Stimulated activated memory B cell treated with anti-CD40 and anti-IgM and Interleukin-4, amounts not matched to agents 10 μg/mL and 1 μg/mL and 100 μg/mL, for 72 hours (primary cell): ENCODE measurements at regions not wholly inside any gene's neighbourhood (a gene's known extent, or its start where the extent isn't known, plus 50 kb on each side); places are given as distances from the start of the nearest gene placed in this dataset.

Experiments used
- ATAC-seq: fragments of 150-1000 bp; cut with Tn5 transposase; 2 replicates; pipeline ENCODE4 v1.10.0; 2021
- H3K27ac Mint-ChIP-seq: one replicate; pipeline ENCODE4 v1.8.0; 2022; ENCODE audit warnings: mild to moderate bottlenecking, mixed read lengths
- H3K27me3 Mint-ChIP-seq: one replicate; pipeline ENCODE4 v1.8.0; 2022; ENCODE audit warnings: mixed read lengths
- H3K36me3 Mint-ChIP-seq: one replicate; pipeline ENCODE4 v1.8.0; 2022; ENCODE audit warnings: mixed read lengths
- H3K4me1 Mint-ChIP-seq: one replicate; pipeline ENCODE4 v1.8.0; 2022; ENCODE audit warnings: mixed read lengths
- H3K4me3 Mint-ChIP-seq: one replicate; pipeline ENCODE4 v1.8.0; 2022; ENCODE audit warnings: mild to moderate bottlenecking, moderate library complexity, mixed read lengths
- H3K9me3 Mint-ChIP-seq: one replicate; pipeline ENCODE4 v1.8.0; 2022; ENCODE audit warnings: mixed read lengths

- no peaks in the 10 kb centered on the region for H3K9me3 Mint-ChIP-seq
- ATAC-seq = no peak
- peaks cover 5% of the 10 kb centered on the region for H3K27me3 Mint-ChIP-seq
- H3K4me1 Mint-ChIP-seq = no peaks in the 10 kb centered on the region
- no peaks in the 10 kb centered on the region for H3K36me3 Mint-ChIP-seq
- no peak overlapping the region for H3K27ac Mint-ChIP-seq
- no peak overlapping the region for H3K4me3 Mint-ChIP-seq
Measured at GRCh38 chr1:65486613-65487012, 66.1 kb downstream of the LEPR start.

GRCh38 chr1:65489481-65489880, 69.0 kb downstream of the LEPR start:
- Mint-ChIP-seq H3K27ac (no peak overlapping the region), H3K9me3 (no peaks in the 10 kb centered on the region), H3K4me1 (no peaks in the 10 kb centered on the region), H3K27me3 (no peaks in the 10 kb centered on the region), H3K4me3 (no peak overlapping the region), H3K36me3 (peaks cover 2% of the 10 kb centered on the region)
- ATAC-seq = no peak

GRCh38 chr1:65490231-65491009, 70.0 kb downstream of the LEPR start:
- Mint-ChIP-seq H3K36me3 (peaks cover 7% of the 10 kb centered on the region), H3K27me3 (no peaks in the 10 kb centered on the region), H3K27ac (no peak overlapping the region), H3K4me3 (no peak overlapping the region), H3K4me1 (no peaks in the 10 kb centered on the region), H3K9me3 (no peaks in the 10 kb centered on the region)
- no peak for ATAC-seq

- no peak overlapping the region for H3K4me3 Mint-ChIP-seq
- H3K4me1 Mint-ChIP-seq = no peaks in the 10 kb centered on the region
- peaks cover 7% of the 10 kb centered on the region for H3K36me3 Mint-ChIP-seq
- no peak overlapping the region for H3K27ac Mint-ChIP-seq
- no peaks in the 10 kb centered on the region for H3K9me3 Mint-ChIP-seq
- ATAC-seq = no peak
- H3K27me3 Mint-ChIP-seq = no peaks in the 10 kb centered on the region
Measured at GRCh38 chr1:65491472-65491871, 71.0 kb downstream of the LEPR start.

GRCh38 chr1:65493802-65494201, 73.3 kb downstream of the LEPR start:
- Mint-ChIP-seq H3K4me1 (no peaks in the 10 kb centered on the region), H3K36me3 (peaks cover 7% of the 10 kb centered on the region), H3K27me3 (no peaks in the 10 kb centered on the region), H3K27ac (no peak overlapping the region), H3K4me3 (no peak overlapping the region), H3K9me3 (no peaks in the 10 kb centered on the region)
- ATAC-seq = no peak

- Mint-ChIP-seq H3K27me3 (no peaks in the 10 kb centered on the region), H3K36me3 (peaks cover 7% of the 10 kb centered on the region), H3K4me3 (no peak overlapping the region), H3K27ac (no peak overlapping the region), H3K9me3 (no peaks in the 10 kb centered on the region), H3K4me1 (no peaks in the 10 kb centered on the region)
- no peak for ATAC-seq
Measured at GRCh38 chr1:65494671-65495070, 74.2 kb downstream of the LEPR start.

GRCh38 chr1:65495137-65495536, 74.7 kb downstream of the LEPR start:
- no peak for ATAC-seq
- no peaks in the 10 kb centered on the region for H3K9me3 Mint-ChIP-seq
- no peak overlapping the region for H3K27ac Mint-ChIP-seq
- no peaks in the 10 kb centered on the region for H3K27me3 Mint-ChIP-seq
- H3K4me1 Mint-ChIP-seq = no peaks in the 10 kb centered on the region
- H3K4me3 Mint-ChIP-seq = no peak overlapping the region
- H3K36me3 Mint-ChIP-seq = peaks cover 7% of the 10 kb centered on the region

GRCh38 chr1:65497256-65497830, 76.9 kb downstream of the LEPR start:
- Mint-ChIP-seq H3K9me3 (no peaks in the 10 kb centered on the region), H3K36me3 (peaks cover 7% of the 10 kb centered on the region), H3K4me1 (no peaks in the 10 kb centered on the region), H3K27ac (no peak overlapping the region), H3K27me3 (peaks cover 2% of the 10 kb centered on the region), H3K4me3 (no peak overlapping the region)
- ATAC-seq = no peak

GRCh38 chr1:65503427-65503826, 83.0 kb downstream of the LEPR start:
- Mint-ChIP-seq H3K27me3 (peaks cover 8% of the 10 kb centered on the region), H3K4me1 (no peaks in the 10 kb centered on the region), H3K36me3 (no peaks in the 10 kb centered on the region), H3K4me3 (no peak overlapping the region), H3K9me3 (no peaks in the 10 kb centered on the region), H3K27ac (no peak overlapping the region)
- no peak for ATAC-seq

- H3K9me3 Mint-ChIP-seq = no peaks in the 10 kb centered on the region
- no peaks in the 10 kb centered on the region for H3K36me3 Mint-ChIP-seq
- ATAC-seq = no peak
- peaks cover 8% of the 10 kb centered on the region for H3K27me3 Mint-ChIP-seq
- no peak overlapping the region for H3K27ac Mint-ChIP-seq
- no peak overlapping the region for H3K4me3 Mint-ChIP-seq
- H3K4me1 Mint-ChIP-seq = no peaks in the 10 kb centered on the region
Measured at GRCh38 chr1:65504263-65504662, 83.8 kb downstream of the LEPR start.

- Mint-ChIP-seq H3K27me3 (peaks cover 8% of the 10 kb centered on the region), H3K4me3 (no peak overlapping the region), H3K36me3 (no peaks in the 10 kb centered on the region)
Measured at GRCh38 chr1:65505547-65506300, 85.3 kb downstream of the LEPR start.

GRCh38 chr1:65508051-65508450, 87.6 kb downstream of the LEPR start:
- no peak overlapping the region for H3K4me3 Mint-ChIP-seq
- H3K9me3 Mint-ChIP-seq = no peaks in the 10 kb centered on the region
- no peaks in the 10 kb centered on the region for H3K36me3 Mint-ChIP-seq
- H3K27me3 Mint-ChIP-seq = no peaks in the 10 kb centered on the region
- no peak for ATAC-seq
- no peak overlapping the region for H3K27ac Mint-ChIP-seq
- no peaks in the 10 kb centered on the region for H3K4me1 Mint-ChIP-seq

More at GRCh38 chr1:65505547-65506300, 85.3 kb downstream of the LEPR start:
- no peak overlapping the region for H3K27ac Mint-ChIP-seq
- no peak for ATAC-seq
- H3K9me3 Mint-ChIP-seq = no peaks in the 10 kb centered on the region
- no peaks in the 10 kb centered on the region for H3K4me1 Mint-ChIP-seq

- no peak for ATAC-seq
- Mint-ChIP-seq H3K36me3 (no peaks in the 10 kb centered on the region), H3K4me1 (no peaks in the 10 kb centered on the region), H3K9me3 (no peaks in the 10 kb centered on the region), H3K27ac (no peak overlapping the region), H3K4me3 (no peak overlapping the region), H3K27me3 (no peaks in the 10 kb centered on the region)
Measured at GRCh38 chr1:65509912-65510680, 89.6 kb downstream of the LEPR start.

- no peak overlapping the region for H3K4me3 Mint-ChIP-seq
- H3K27ac Mint-ChIP-seq = no peak overlapping the region
- no peaks in the 10 kb centered on the region for H3K36me3 Mint-ChIP-seq
- no peak for ATAC-seq
- H3K4me1 Mint-ChIP-seq = no peaks in the 10 kb centered on the region
- no peaks in the 10 kb centered on the region for H3K27me3 Mint-ChIP-seq
- H3K9me3 Mint-ChIP-seq = no peaks in the 10 kb centered on the region
Measured at GRCh38 chr1:65510961-65511360, 90.5 kb downstream of the LEPR start.

- Mint-ChIP-seq H3K27me3 (no peaks in the 10 kb centered on the region), H3K27ac (no peak overlapping the region), H3K4me1 (no peaks in the 10 kb centered on the region), H3K36me3 (no peaks in the 10 kb centered on the region), H3K9me3 (no peaks in the 10 kb centered on the region), H3K4me3 (no peak overlapping the region)
- ATAC-seq = peak; percentile 31
Measured at GRCh38 chr1:65512383-65512782, 91.9 kb downstream of the LEPR start.
